H9 (cell line): ENCODE measurements at regions not wholly inside any gene's neighbourhood (a gene's known extent, or its start where the extent isn't known, plus 50 kb on each side); places are given as distances from the start of the nearest gene placed in this dataset.

ENCODE experiments used
- DNase-seq: peaks from one replicate; pipeline ENCODE4 v3.0.0-alpha.2; 2017
- H2AFZ ChIP-seq: one replicate; pipeline ENCODE4 v1.6.1; 2013; ENCODE audit warnings: mild to moderate bottlenecking, low read length, control low read depth, moderate library complexity
- H2AK5ac ChIP-seq: 2 replicates; pipeline ENCODE4 v1.6.1; 2013; ENCODE audit warnings: low read length, control low read depth, mixed read lengths; ENCODE audit not compliant: insufficient read length
- H2BK120ac ChIP-seq: one replicate; pipeline ENCODE4 v1.6.1; 2013; ENCODE audit warnings: low read depth, mild to moderate bottlenecking, low read length, control low read depth, inconsistent platforms; ENCODE audit not compliant: poor library complexity, severe bottlenecking
- H2BK12ac ChIP-seq: 2 replicates; pipeline ENCODE4 v1.6.1; 2013; ENCODE audit warnings: low read length, control low read depth, mixed read lengths, low read depth; ENCODE audit not compliant: insufficient read length
- H2BK15ac ChIP-seq: 2 replicates; pipeline ENCODE4 v1.6.1; 2013; ENCODE audit warnings: low read depth, low read length, control low read depth
- H2BK20ac ChIP-seq: one replicate; pipeline ENCODE4 v1.6.1; 2013; ENCODE audit warnings: low read depth, mild to moderate bottlenecking, low read length, control low read depth, inconsistent platforms; ENCODE audit not compliant: poor library complexity, severe bottlenecking
- H2BK5ac ChIP-seq: 2 replicates; pipeline ENCODE4 v1.6.1; 2013; ENCODE audit warnings: low read length, control low read depth, mixed read lengths; ENCODE audit not compliant: insufficient read length
- H3K14ac ChIP-seq: 2 replicates; pipeline ENCODE4 v1.6.1; 2013; ENCODE audit warnings: low read length, control low read depth; ENCODE audit not compliant: insufficient read depth
- H3K18ac ChIP-seq: 2 replicates; pipeline ENCODE4 v1.6.1; 2013; ENCODE audit warnings: low read depth, mild to moderate bottlenecking, mixed read lengths, low read length, control low read depth; ENCODE audit not compliant: insufficient read length
- H3K23ac ChIP-seq: 2 replicates; pipeline ENCODE4 v1.6.1; 2013; ENCODE audit warnings: low read length, control low read depth, mixed read lengths, low read depth; ENCODE audit not compliant: insufficient read length
- H3K23me2 ChIP-seq: 2 replicates; pipeline ENCODE4 v1.6.1; 2013; ENCODE audit warnings: low read depth, mild to moderate bottlenecking, mixed read lengths, low read length, control low read depth; ENCODE audit not compliant: insufficient read length, poor library complexity, severe bottlenecking
- H3K27ac ChIP-seq: 2 replicates; pipeline ENCODE4 v1.5.1; 2013; ENCODE audit warnings: low read length, control low read depth, mixed read lengths, low read depth; ENCODE audit not compliant: insufficient read length
- H3K27me3 ChIP-seq: 2 replicates; pipeline ENCODE4 v1.6.1; 2013; ENCODE audit warnings: low read length, control low read depth, inconsistent platforms; ENCODE audit not compliant: insufficient read depth
- H3K4ac ChIP-seq: 2 replicates; pipeline ENCODE4 v1.6.1; 2013; ENCODE audit warnings: low read depth, mild to moderate bottlenecking, control low read depth, inconsistent platforms, low read length, moderate library complexity
- H3K4me1 ChIP-seq: 2 replicates; pipeline ENCODE4 v1.6.1; 2013; ENCODE audit warnings: low read length, control low read depth, inconsistent platforms; ENCODE audit not compliant: insufficient read depth
- H3K4me2 ChIP-seq: 2 replicates; pipeline ENCODE4 v1.6.1; 2013; ENCODE audit warnings: low read length, control low read depth, mixed read lengths; ENCODE audit not compliant: insufficient read length, insufficient read depth
- H3K56ac ChIP-seq: 2 replicates; pipeline ENCODE4 v1.6.1; 2013; ENCODE audit warnings: low read depth, mild to moderate bottlenecking, mixed read lengths, low read length, control low read depth; ENCODE audit not compliant: insufficient read length
- H3K79me1 ChIP-seq: 2 replicates; pipeline ENCODE4 v1.6.1; 2013; ENCODE audit warnings: low read depth, mild to moderate bottlenecking, moderate library complexity, low read length, control low read depth, inconsistent platforms; ENCODE audit not compliant: insufficient read depth, poor library complexity, severe bottlenecking
- H3K79me2 ChIP-seq: 2 replicates; pipeline ENCODE4 v1.6.1; 2013; ENCODE audit warnings: low read length, control low read depth, inconsistent platforms; ENCODE audit not compliant: insufficient read depth
- H3K9ac ChIP-seq: 2 replicates; pipeline ENCODE4 v1.6.1; 2013; ENCODE audit warnings: low read length, control low read depth, mixed read lengths; ENCODE audit not compliant: insufficient read length; ENCODE audit errors: extremely low read depth
- H3K9me3 ChIP-seq: one replicate; pipeline ENCODE4 v1.6.1; 2013; ENCODE audit warnings: low read depth, low read length, inconsistent platforms; ENCODE audit not compliant: control insufficient read depth
- H3T11ph ChIP-seq: one replicate; pipeline ENCODE4 v1.6.1; 2013; ENCODE audit warnings: mild to moderate bottlenecking, low read length, control low read depth, inconsistent platforms
- H4K20me1 ChIP-seq: one replicate; pipeline ENCODE4 v1.6.1; 2013; ENCODE audit not compliant: control insufficient read depth, insufficient read length, insufficient read depth
- H4K5ac ChIP-seq: 2 replicates; pipeline ENCODE4 v1.6.1; 2013; ENCODE audit warnings: low read depth, mild to moderate bottlenecking, mixed read lengths, low read length, control low read depth; ENCODE audit not compliant: insufficient read length
- H4K8ac ChIP-seq: replicated peaks from 2 replicates; pipeline ENCODE4 v1.6.1; 2013; ENCODE audit warnings: low read length, control low read depth, mixed read lengths, low read depth; ENCODE audit not compliant: insufficient read length
- H4K91ac ChIP-seq: 2 replicates; pipeline ENCODE4 v1.6.1; 2013; ENCODE audit warnings: low read depth, mild to moderate bottlenecking, moderate library complexity, mixed read lengths, low read length, control low read depth; ENCODE audit not compliant: insufficient read length
- H3K27ac Mint-ChIP-seq, 3 experiments: 2 replicates in 2 of 3; 3 replicates in 1 of 3; pipeline ENCODE4 v1.8.0; 2020 to 2021; ENCODE audit warnings: mixed read lengths in 3 of 3, mild to moderate bottlenecking in 1 of 3, moderate library complexity in 1 of 3
- H3K27me3 Mint-ChIP-seq: 2 replicates; pipeline ENCODE4 v1.8.0; 2021; ENCODE audit warnings: low read depth, mild to moderate bottlenecking, moderate library complexity, mixed read lengths
- H3K36me3 Mint-ChIP-seq, 3 experiments: 2 replicates in 2 of 3; 3 replicates in 1 of 3; pipeline ENCODE4 v1.8.0; 2020 to 2021; ENCODE audit warnings: low read depth in 3 of 3, mixed read lengths in 3 of 3; ENCODE audit not compliant: insufficient read depth in 1 of 3
- H3K4me1 Mint-ChIP-seq, 2 experiments: 2 replicates each; pipeline ENCODE4 v1.8.0; 2020; ENCODE audit warnings: mixed read lengths in 2 of 2
- H3K4me3 Mint-ChIP-seq, 2 experiments: 2 replicates in 1 of 2; 3 replicates in 1 of 2; pipeline ENCODE4 v1.8.0; 2020 to 2021; ENCODE audit warnings: mild to moderate bottlenecking in 2 of 2, mixed read lengths in 2 of 2, moderate library complexity in 1 of 2
- H3K9me3 Mint-ChIP-seq, 2 experiments: 2 replicates in 1 of 2; 3 replicates in 1 of 2; pipeline ENCODE4 v1.8.0; 2020; ENCODE audit warnings: mild to moderate bottlenecking in 2 of 2, mixed read lengths in 2 of 2, moderate library complexity in 1 of 2
- WGBS: extraction: QIAGEN DNeasy Blood & Tissue Kit; methylation state at CpG from one replicate; pipeline ENCODE4 v1.1.7; 2013; ENCODE audit warnings: missing lambda C conversion rate, low lambda C conversion rate, mixed read lengths; ENCODE audit not compliant: insufficient read length; ENCODE audit errors: extremely low coverage; 5-methylcytosine and 5-hydroxymethylcytosine counted together
- TF ChIP-seq, protein P1 (sequence below): fragments of 200-600 bp; sonication (generic); conservative IDR thresholded peaks from 3 replicates; pipeline ENCODE4 v1.8.0; 2021; ENCODE audit warnings: antibody characterized with exemption, mild to moderate bottlenecking

DNA sequence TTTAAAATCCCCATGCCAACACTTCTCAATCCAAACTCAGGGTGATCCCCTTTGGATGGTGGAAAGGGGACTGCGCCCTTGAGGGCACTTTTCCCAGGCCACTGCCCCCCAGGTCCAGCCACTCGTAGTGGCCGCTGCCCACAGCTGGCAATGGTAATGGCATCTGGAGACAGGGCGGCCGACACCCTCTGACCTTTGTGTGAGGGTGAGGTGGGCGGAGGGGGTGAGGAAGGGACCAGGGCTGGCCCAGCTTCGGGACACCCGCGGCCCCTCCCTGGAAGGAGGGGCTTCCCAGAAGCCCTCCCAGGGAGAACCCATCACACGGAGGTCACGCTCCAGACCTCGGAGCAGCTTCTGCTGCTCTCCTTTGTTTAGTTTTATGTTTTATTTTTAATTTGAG, 289.7 kb downstream of the FOXL1 start:
- Histone ChIP-seq H3K4ac (no peak overlapping the region), H2BK120ac (no peak overlapping the region), H3K79me2 (no peaks in the 10 kb centered on the region), H3K4me1 (no peaks in the 10 kb centered on the region), H3K79me1 (no peaks in the 10 kb centered on the region), H2BK15ac (no peak overlapping the region), H3T11ph (no peak overlapping the region), H4K20me1 (no peaks in the 10 kb centered on the region), H3K18ac (no peak overlapping the region), H3K23me2 (no peaks in the 10 kb centered on the region), H3K14ac (no peak overlapping the region), H2BK12ac (no peak overlapping the region), H4K8ac (no peak overlapping the region), H2BK20ac (no peak overlapping the region), H4K91ac (no peak overlapping the region), H2BK5ac (no peak overlapping the region), H3K4me2 (no peak overlapping the region), H3K27ac (no peak overlapping the region), H4K5ac (no peak overlapping the region), H3K9me3 (peaks cover under 1% of the 10 kb centered on the region), H2AFZ (no peak overlapping the region), H3K23ac (no peak overlapping the region), H2AK5ac (no peak overlapping the region), H3K9ac (no peak overlapping the region), H3K56ac (no peak overlapping the region), H3K27me3 (no peaks in the 10 kb centered on the region)
- no peak overlapping the region for H3K4me3 Mint-ChIP-seq
- TF ChIP-seq, protein P1, sequence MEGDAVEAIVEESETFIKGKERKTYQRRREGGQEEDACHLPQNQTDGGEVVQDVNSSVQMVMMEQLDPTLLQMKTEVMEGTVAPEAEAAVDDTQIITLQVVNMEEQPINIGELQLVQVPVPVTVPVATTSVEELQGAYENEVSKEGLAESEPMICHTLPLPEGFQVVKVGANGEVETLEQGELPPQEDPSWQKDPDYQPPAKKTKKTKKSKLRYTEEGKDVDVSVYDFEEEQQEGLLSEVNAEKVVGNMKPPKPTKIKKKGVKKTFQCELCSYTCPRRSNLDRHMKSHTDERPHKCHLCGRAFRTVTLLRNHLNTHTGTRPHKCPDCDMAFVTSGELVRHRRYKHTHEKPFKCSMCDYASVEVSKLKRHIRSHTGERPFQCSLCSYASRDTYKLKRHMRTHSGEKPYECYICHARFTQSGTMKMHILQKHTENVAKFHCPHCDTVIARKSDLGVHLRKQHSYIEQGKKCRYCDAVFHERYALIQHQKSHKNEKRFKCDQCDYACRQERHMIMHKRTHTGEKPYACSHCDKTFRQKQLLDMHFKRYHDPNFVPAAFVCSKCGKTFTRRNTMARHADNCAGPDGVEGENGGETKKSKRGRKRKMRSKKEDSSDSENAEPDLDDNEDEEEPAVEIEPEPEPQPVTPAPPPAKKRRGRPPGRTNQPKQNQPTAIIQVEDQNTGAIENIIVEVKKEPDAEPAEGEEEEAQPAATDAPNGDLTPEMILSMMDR = no peak
- H3K36me3 Mint-ChIP-seq = peaks cover 0 to 6% (median 2%) of the 10 kb centered on the region in 3 experiments; a peak in 3 of 7 replicates
- no CpG with 5 or more reads among the region's 12 CpGs for WGBS
- peaks cover 6 to 8% of the 10 kb centered on the region in 2 experiments; a peak in 4 of 5 replicates for H3K9me3 Mint-ChIP-seq
- DNase-seq = no peak
- no peak overlapping the region for H3K27ac Mint-ChIP-seq
- peaks cover 16% of the 10 kb centered on the region for H3K27me3 Mint-ChIP-seq
- peaks cover 0 to 6% of the 10 kb centered on the region in 2 experiments; a peak in 2 of 4 replicates for H3K4me1 Mint-ChIP-seq
